ENCODE measurements at regions not wholly inside any gene's neighbourhood (a gene's known extent, or its start where the extent isn't known, plus 50 kb on each side); places are given as distances from the start of the nearest gene placed in this dataset.

GRCh38 chr13:74920361-74920760 is 561.6 kb downstream of the TBC1D4 start:
- Histone ChIP-seq H4K20me1 (ENCODE audit: insufficient read depth, low read length) (no peaks in the 10 kb centered on the region), H3K4me2 (ENCODE audit: low read depth, low read length) (no peak overlapping the region), H3K79me2 (ENCODE audit: insufficient read depth, low read length) (no peaks in the 10 kb centered on the region), H3K27ac (ENCODE audit: extremely low read length, insufficient read depth, low read length) (no peak overlapping the region), H3K4me3 (replicated peaks in 1 of 3; ENCODE audit: insufficient read depth in 1 of 3, low read depth in 2 of 3, low read length in 3 of 3) (no peak overlapping the region), H3K9me3 (ENCODE audit: low read length) (no peaks in the 10 kb centered on the region), H2AFZ (ENCODE audit: low read length) (no peak overlapping the region), H3K36me3 (replicated peaks in 1 of 2; ENCODE audit: control insufficient read depth in 1 of 2, insufficient read depth in 2 of 2, low read length in 2 of 2) (no peaks in the 10 kb centered on the region), H3K4me1 (ENCODE audit: insufficient read depth, low read length) (no peaks in the 10 kb centered on the region), H3K27me3 (ENCODE audit: control insufficient read depth in 1 of 2, insufficient read depth in 2 of 2, low read length in 2 of 2) (no peaks in the 10 kb centered on the region), H3K9ac (ENCODE audit: insufficient read depth, low read depth, low read length) (no peak overlapping the region)
- intact Hi-C loops (cut with micrococcal nuclease; ENCODE audit: unreplicated experiment) (no loop called here), in situ Hi-C loops (cut with HindIII; ENCODE audit: extremely low pct_ligation_motif_present, low pct_unique_long_range_greater_than_20kb) (no loop called here)
- ChIA-PET POLR2A (no interaction called here), CTCF (ENCODE audit: low intra/inter-chr PET ratio, low total read pairs) (no interaction called here)
- ATAC-seq (no peak), DNase-seq (ENCODE audit: low spot score) (no peak), FAIRE-seq (no peak)
- 9% methylated on average over 4 of the region's 4 CpGs for WGBS (ENCODE audit: low lambda C conversion rate)
- no TSS peak for BruUV-seq (replicated peaks)
- TF ChIP-seq ZNF576 (CRISPR knock-in tag; IDR thresholded peaks at IDR 0.05) = no peak

- H3K9ac ChIP-seq (ENCODE audit: insufficient read depth, low read depth, low read length) = no peak overlapping the region
- in situ Hi-C loops (cut with HindIII; ENCODE audit: extremely low pct_ligation_motif_present, low pct_unique_long_range_greater_than_20kb) (no loop called here), intact Hi-C loops (cut with micrococcal nuclease; ENCODE audit: unreplicated experiment) (no loop called here)
- H3K4me3 ChIP-seq (replicated peaks in 1 of 3; ENCODE audit: insufficient read depth in 1 of 3, low read depth in 2 of 3, low read length in 3 of 3) = no peak overlapping the region
- POLR2A ChIA-PET = no interaction called here
- no peaks in the 10 kb centered on the region for H3K9me3 ChIP-seq (ENCODE audit: low read length)
- ATAC-seq = no peak
- H2AFZ ChIP-seq (ENCODE audit: low read length) = no peak overlapping the region
- BruUV-seq (replicated peaks) = no TSS peak
- no peak for DNase-seq (ENCODE audit: low spot score)
- no peak overlapping the region for H3K4me2 ChIP-seq (ENCODE audit: low read depth, low read length)
- no peaks in the 10 kb centered on the region for H3K79me2 ChIP-seq (ENCODE audit: insufficient read depth, low read length)
- H3K4me1 ChIP-seq (ENCODE audit: insufficient read depth, low read length) = no peaks in the 10 kb centered on the region
- H3K36me3 ChIP-seq (replicated peaks in 1 of 2; ENCODE audit: control insufficient read depth in 1 of 2, insufficient read depth in 2 of 2, low read length in 2 of 2) = no peaks in the 10 kb centered on the region
- CTCF ChIA-PET (ENCODE audit: low intra/inter-chr PET ratio, low total read pairs) = no interaction called here
- no peak overlapping the region for H3K27ac ChIP-seq (ENCODE audit: extremely low read length, insufficient read depth, low read length)
- no peaks in the 10 kb centered on the region for H4K20me1 ChIP-seq (ENCODE audit: insufficient read depth, low read length)
- no peak for FAIRE-seq
- H3K27me3 ChIP-seq (ENCODE audit: control insufficient read depth in 1 of 2, insufficient read depth in 2 of 2, low read length in 2 of 2) = no peaks in the 10 kb centered on the region
- no peak for TF ChIP-seq ATF5 (CRISPR knock-in tag; IDR thresholded peaks at IDR 0.05; ENCODE audit: low read depth)
- TF ChIP-seq GMEB2 (CRISPR knock-in tag; IDR thresholded peaks at IDR 0.05; ENCODE audit: low read depth) = no peak
- TF ChIP-seq ZNF383 (CRISPR knock-in tag; IDR thresholded peaks at IDR 0.05; ENCODE audit: borderline replicate concordance) = no peak
- no peak for TF ChIP-seq RAD21 (CRISPR knock-in tag; IDR thresholded peaks at IDR 0.05)
- TF ChIP-seq HOXD1 (CRISPR knock-in tag; IDR thresholded peaks at IDR 0.05) = no peak
- TF ChIP-seq KAT8 (CRISPR knock-in tag; IDR thresholded peaks at IDR 0.05) = no peak
- TF ChIP-seq SCMH1 (CRISPR knock-in tag; IDR thresholded peaks at IDR 0.05; ENCODE audit: borderline replicate concordance) = no peak
- TF ChIP-seq ZFP90 (CRISPR knock-in tag; IDR thresholded peaks at IDR 0.05; ENCODE audit: borderline replicate concordance) = no peak
- no peak for TF ChIP-seq JUND (CRISPR knock-in tag; IDR thresholded peaks at IDR 0.05)
- no peak for TF ChIP-seq ATF7-NPFF (CRISPR knock-in tag; IDR thresholded peaks at IDR 0.05; ENCODE audit: low read depth)
- TF ChIP-seq ZBTB14 (CRISPR knock-in tag; IDR thresholded peaks at IDR 0.05) = no peak
- no peak for TF ChIP-seq ZNF577 (CRISPR knock-in tag; IDR thresholded peaks at IDR 0.05; ENCODE audit: borderline replicate concordance, low read depth)
- TF ChIP-seq ZBTB43 (CRISPR knock-in tag; conservative IDR thresholded peaks at IDR 0.05) = no peak
- TF ChIP-seq FOXJ3 (CRISPR knock-in tag; IDR thresholded peaks at IDR 0.05; ENCODE audit: borderline replicate concordance) = no peak
Observed at GRCh38 chr13:74919914-74920313, 562.1 kb downstream of the TBC1D4 start.
